GM21423 (cell line): ENCODE measurements at regions not wholly inside any gene's neighbourhood (a gene's known extent, or its start where the extent isn't known, plus 50 kb on each side); places are given as distances from the start of the nearest gene placed in this dataset.

Experiments used
- ATAC-seq: cut with Tn5 transposase; IDR thresholded peaks from one replicate; pipeline ENCODE4 v1.9.1; 2021; ENCODE audit warnings: mild to moderate bottlenecking, moderate library complexity; ENCODE audit not compliant: unreplicated experiment

DNA sequence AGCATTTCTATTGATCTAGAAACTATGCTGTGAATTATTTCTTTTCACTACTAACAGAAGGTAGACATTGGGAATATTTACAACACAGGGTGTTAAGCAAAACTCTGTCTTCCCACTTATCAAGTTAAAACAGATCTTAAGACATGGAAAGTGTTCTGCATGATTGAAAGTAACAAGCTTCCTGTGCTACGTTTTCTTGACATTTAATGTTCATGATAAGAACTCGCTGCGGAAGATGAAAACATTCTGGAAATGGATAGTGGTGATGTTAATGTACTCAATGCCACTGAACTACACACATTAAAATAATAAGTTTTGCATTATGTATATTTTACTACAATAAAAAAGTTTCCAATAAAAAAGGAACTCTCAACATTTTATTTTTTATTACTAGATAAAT lies 74.4 kb upstream of the SCN7A start:
- no peak for ATAC-seq

DNA sequence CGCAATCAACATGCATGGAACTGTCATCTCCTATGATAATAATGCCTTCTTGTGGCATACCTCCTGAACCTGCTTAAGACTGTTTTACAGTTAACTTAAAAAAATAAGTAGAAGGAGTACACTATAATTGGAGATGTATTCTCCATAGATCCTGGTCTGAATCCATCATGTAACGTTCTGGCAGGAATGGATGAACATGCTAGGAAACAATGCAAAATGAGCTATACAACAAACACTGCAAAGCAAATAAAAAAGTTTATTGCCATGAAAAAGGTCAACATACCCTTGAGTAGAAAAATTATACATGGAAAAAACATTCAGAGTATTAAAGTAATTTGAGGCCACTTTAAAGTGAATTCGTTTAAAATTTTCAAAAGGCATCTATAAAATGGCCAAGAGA lies 71.5 kb upstream of the SCN7A start:
- ATAC-seq: no peak

DNA sequence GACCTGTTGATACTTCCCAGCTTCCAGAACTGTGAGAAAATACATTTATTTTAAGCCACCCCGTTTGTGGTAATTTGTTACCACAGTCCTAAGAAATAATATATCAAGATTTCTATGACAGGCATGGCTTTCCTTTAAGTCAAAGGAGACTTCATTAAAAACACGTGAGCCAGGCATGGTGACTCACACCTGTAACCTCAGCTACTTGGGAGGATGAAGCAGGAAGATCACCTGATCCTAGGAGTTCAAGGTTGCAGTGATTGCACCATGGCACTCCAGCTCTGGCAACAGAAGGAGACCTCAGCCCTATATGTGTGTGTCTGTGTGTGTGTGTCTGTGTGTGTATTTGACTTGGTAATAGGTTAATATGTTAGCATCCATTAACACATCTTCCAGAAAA lies 69.8 kb upstream of the SCN7A start:
- no peak for ATAC-seq

DNA sequence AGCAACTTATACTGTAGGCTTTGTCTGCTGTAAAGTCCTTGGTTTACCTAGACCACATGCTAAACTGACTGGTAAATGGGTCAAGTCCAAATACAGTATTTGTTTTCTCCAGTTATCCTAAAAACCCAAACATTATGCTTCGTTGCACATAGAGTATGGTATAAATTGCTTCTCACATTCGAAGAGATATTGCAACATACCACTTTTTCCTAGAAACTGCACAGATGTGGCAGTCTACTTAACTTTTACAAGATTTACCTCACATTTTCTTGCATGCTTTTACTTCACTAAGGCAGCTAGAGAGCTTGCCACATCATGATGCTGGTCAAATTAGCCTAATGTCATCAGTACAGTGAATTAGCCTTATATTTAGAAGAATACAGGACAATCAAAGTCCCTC lies 66.0 kb upstream of the SCN7A start:
- ATAC-seq: no peak

DNA sequence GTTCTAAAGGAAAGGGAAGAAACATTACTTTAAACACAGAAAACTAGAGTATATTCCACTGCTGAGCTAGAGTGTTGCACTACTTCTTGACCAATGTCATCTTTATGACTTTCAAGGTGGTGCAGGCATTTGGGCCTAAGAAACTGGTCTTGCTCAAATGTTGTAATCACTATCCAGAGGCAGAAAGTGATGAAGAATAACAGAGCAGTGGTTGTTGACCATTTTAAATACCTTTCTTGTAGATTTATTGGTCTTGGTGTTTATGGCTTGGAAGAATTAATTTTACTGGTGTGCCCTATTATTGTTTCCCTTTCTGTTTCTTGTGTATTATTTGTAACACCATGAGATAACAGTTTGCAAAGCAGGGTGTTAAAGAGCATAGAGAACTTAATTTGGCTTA lies 56.9 kb upstream of the SCN7A start:
- ATAC-seq: no peak

DNA sequence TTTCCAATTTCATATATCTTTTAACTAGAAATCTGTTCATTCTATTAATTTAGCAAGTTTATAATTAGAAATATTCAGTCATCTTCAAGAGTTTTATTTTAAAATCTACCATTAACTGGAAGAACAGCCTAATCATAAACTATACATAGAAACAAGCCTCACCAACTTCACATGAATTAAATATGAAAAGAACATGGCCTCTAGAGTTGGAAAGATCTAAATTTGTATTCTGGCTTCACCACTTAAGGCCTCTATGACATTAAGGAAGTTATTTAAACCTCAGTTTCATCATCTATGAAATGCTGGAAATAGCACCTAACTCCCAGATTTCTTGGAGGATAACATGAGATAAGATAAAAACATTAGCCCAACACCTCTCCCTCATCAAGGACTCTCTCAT lies 51.4 kb upstream of the SCN7A start:
- no peak for ATAC-seq
